NCI-H82 treated with DMSO at 0.1 percent for 48 hours (cell line): ENCODE measurements at regions not wholly inside any gene's neighbourhood (a gene's known extent, or its start where the extent isn't known, plus 50 kb on each side); places are given as distances from the start of the nearest gene placed in this dataset.
"Not testable (repeated sequence)": the region's sequence is repeated elsewhere in the genome, so short reads cannot be mapped to it uniquely, and the experiment has no call there.

Experiments used
- DNase-seq: peaks from one replicate; lab custom pipeline; 2025; ENCODE audit not compliant: unreplicated experiment; lab: John Stamatoyannopoulos, UW

- DNase-seq, result no peak
These were observed 159.0 kb upstream of the GALNT2 start for GRCh38 chr1:229907884-229908638.

DNA sequence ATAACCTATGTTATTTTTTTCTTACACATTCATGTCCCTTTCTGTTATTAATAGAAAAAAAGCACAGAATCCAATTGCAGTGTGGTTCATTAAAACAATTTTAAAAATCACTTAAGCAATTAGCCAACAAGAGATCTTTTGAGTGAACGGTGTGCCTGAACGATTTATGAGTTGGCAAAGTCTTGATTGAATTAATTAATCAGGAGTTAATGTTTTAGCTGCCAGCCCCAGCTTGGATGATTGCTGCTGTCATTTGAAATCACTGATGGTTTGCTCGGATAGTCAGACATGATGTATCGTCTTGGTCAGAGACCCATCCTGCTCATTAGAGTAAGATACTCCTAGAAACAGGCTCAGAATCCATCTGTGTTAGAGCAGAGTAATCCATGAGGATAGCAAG lies 158.3 kb upstream of the GALNT2 start:
- DNase-seq, result no peak

DNA sequence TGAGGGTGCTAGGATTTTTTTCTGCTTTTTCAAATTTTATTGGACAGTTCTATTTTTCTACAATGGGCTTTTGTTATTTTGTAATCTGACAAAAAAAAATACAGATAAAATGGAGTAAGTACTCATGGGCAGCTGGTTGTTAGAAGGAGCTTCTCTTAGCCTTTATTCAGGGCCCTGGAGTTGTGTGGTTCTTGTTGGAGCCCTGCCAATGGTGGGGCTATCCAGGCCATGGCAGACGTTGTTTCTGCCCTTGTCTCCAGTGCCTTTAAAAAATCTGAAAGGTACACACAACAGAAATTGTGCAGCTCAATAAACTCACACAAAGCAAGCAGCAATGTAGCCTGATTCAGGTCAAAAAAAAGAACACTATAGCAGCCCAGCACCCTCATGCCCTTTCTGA lies 153.5 kb upstream of the GALNT2 start:
- DNase-seq, result no peak

DNA sequence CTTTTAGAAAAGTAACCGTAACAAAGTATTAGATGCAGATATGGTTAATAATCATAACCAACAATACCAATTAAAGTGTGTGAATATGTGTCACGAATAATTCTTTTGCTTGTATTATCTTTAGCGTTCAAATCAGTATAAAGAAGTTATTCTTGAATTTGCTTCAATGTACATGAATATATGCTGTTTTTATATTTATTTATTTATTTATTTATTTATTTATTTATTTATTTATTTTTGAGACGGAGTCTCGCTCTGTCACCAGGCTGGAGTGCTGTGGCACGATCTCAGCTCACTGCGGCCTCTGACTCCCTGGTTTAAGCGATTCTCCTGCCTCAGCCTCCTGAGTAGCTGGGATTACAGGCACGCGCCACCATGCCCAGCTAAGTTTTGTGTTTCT lies 147.6 kb upstream of the GALNT2 start:
- not testable (repeated sequence) for DNase-seq

DNA sequence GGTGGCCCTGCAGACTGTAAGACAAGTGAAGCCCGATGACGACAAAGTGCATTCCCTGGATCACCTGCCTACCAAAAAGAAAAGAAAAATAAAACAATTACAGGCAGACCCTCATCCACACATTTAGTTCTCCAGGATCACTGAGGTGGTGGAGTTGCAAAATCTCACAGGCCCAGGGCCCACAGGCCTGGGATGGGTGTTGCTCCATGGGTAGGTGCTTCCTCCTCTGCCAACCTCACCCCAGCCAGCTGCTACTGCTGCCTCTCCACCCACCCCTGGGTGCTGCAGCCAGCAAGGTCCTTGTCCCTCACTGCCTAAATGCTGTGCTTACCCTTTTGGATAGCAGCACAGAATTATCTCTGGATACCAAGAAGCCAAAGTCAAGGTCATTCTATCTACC lies 146.4 kb upstream of the GALNT2 start:
- DNase-seq, result no peak

- no peak for DNase-seq
These were observed 144.8 kb upstream of the GALNT2 start for GRCh38 chr1:229922249-229922648.

DNA sequence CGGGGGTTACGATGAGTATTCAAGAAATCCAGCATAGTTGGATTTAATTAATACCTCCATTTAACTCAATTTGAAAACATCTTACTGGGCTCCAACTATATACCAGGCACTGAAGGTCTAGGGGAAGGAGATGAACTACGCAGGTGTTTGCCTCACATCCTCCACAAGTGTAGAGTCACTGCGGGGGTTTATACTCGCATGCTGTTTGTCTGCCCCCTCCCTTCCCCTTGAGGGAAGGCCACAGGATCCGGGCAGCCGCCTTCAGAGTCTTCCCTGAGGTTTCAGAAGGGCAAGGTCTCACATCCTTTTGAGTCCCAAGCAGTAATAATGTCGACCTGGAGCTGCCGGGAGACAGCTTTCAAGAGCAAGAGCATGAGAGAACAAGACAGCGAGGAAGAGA lies 142.4 kb upstream of the GALNT2 start:
- no peak for DNase-seq

DNA sequence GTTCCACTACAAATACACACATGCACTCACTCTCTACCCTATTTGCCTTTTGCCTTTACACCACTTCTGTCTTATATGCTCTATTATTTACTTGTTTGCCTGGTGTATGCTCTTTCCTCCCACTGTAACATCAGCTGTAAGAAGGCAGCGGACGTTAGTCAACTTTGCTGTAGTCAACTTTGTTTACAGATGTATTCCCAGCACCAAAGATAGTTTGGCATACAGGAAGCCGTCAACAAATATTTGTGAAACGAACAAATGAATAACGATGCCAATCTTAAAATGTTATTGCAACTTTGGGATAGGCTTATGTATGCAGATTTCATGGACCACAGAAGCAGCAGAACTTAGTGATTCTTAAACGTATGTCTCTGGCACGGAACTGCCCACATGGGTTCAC lies 138.3 kb upstream of the GALNT2 start:
- no peak for DNase-seq

- not testable (repeated sequence) for DNase-seq
These were observed 135.3 kb upstream of the GALNT2 start for GRCh38 chr1:229931751-229932150.

- not testable (repeated sequence) for DNase-seq
These were observed 131.9 kb upstream of the GALNT2 start for GRCh38 chr1:229935157-229935556.

- DNase-seq, result no peak
These were observed 128.5 kb upstream of the GALNT2 start for GRCh38 chr1:229938551-229938950.

DNA sequence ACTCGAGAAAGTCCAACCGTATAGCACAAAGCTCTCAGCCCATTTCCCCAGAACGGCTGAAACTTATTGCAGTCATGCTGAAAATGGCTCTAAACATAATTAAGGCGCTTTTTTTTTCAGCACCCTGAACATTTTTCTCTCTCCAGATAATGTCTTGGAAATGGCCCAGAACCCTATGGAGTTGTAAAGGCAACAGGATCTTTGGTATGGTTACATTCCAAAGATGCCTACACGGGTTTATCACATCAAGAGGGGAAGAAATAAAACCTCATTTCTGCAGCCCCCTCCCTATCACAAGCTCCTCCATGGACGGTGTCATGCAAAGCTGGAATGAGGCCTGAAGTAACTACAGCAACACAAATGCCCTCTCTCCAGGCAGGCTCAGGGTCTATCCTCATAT lies 126.4 kb upstream of the GALNT2 start:
- DNase-seq, result no peak

DNA sequence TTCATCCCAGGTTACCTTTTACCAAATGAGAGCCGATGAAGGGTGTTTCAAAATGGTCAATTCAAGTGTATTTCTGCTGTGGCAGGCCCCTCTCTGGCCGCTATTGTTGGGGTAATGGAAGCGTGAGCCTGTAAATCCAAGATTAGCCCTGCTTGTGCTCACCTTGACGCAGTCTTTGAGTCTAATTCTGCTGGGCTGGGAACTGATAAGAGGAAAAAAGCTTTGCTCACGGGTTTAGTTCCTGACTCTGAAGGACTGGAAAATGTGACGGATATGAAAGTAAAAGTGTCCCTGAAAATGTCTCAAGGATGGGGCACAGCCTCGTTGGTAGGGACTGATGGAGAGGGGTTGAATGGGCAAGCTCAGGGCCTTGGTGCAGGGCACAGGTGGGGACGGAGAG lies 125.9 kb upstream of the GALNT2 start:
- DNase-seq, result no peak

GRCh38 chr1:229941831-229942230 lies 125.2 kb upstream of the GALNT2 start:
- no peak for DNase-seq

- no peak for DNase-seq
These were observed 124.5 kb upstream of the GALNT2 start for GRCh38 chr1:229942501-229942900.

DNA sequence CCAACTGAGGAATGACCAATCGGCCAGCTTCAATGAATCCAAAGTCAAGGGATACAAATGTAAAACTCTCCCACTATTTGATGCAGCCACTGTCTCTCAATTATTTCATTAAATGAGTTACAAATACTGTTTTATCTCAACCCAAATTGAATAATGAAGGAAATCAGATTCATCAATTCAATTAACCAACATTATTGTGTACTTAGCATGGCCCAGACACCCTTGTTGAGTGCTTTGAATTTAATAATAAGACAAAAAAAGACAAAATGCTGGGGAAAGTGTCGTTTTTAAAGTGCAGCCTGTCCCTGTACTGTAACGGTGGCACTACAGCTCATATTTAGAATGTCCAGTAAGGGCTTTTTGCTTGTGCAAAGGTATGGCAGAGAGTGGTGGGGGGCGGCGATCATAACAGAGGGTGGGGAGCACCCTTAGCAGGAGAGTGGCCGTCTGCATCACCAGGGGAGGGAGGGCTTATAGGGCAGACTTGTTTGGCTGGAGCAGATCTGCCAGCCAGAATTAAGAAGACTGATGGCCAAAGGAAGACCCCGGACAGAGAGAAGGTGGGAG lies 123.8 kb upstream of the GALNT2 start:
- DNase-seq, result no peak

DNA sequence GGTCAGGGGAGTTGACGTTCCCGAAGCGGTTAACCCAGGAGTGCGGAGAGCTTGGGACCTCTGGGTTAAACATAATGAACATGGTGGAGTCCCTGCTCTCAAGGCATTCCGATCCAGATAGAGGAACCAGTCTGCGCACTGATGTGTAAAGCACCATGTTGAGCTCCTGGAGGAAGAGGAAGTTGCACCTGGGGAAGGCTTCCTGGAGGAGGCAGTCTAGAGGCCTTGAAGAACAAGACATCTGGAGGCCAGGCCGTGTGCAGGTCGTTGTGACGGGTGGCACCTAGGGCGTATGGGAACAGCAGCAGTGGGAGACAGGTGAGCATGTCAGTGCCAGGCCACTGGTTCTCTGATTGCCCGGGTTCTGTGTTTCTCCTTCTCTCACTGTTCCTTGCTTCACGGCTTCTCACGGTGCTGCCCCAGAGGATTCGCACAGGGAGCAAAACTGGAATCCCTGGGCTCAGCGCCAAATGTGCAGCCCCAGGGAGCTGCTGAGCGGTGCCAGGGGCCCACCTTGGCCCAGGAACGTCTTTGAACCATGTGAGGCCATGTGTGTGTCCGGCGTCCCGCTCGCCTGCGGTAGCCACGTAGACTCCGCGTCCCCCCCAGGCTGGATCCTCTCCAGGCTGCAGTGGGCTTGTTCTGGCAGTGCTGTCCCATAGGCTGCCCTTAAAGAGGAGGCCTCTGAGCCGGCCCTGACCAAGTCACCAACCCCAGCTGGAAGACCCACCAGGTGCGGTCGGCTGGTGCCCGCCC lies 122.9 kb upstream of the GALNT2 start:
- DNase-seq, result no peak

DNA sequence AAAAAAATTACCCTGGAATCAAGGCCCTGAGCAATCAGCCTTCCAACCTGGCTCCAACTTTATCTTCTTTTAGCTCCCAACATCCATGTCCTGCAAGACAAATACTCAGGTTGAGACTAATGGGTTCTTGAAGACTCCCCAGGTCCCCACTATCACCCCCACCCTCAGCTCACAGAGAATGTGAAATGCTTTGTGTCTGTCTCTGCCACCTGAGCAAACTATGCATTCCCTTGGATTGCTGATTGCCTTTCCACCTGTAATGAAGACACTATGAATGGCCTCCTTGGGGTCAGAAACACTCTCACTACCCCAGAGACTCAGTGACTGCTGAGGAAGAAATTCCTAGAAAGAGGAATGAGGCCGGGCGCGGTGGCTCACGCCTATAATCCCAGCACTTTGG lies 121.2 kb upstream of the GALNT2 start:
- no peak for DNase-seq

GRCh38 chr1:229947968-229948367 lies 119.1 kb upstream of the GALNT2 start:
- DNase-seq, result no peak

DNA sequence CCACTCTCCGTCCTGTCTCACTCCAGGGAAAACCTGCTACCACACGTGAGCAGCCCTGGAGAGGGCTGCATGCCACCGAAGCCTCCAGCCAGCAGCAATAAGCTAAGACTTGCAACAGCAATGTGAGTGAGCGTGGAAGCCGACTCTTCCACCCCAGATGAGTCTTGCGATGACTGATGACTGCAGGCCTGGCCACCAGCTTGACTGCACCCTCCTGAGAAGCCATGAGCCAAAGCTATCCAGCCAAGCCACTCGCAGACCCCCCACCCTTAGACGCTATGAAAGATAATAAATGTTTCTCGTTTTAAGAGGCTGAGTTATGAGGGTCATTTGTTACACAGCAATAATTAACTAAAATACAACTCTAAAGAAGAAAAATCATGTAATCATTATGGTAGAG lies 118.6 kb upstream of the GALNT2 start:
- no peak for DNase-seq

GRCh38 chr1:229949500-229949899 lies 117.5 kb upstream of the GALNT2 start:
- no peak for DNase-seq

GRCh38 chr1:229950020-229950419 lies 117.0 kb upstream of the GALNT2 start:
- DNase-seq, result no peak
